ENCODE measurements at regions not wholly inside any gene's neighbourhood (a gene's known extent, or its start where the extent isn't known, plus 50 kb on each side); places are given as distances from the start of the nearest gene placed in this dataset.
"Not testable (repeated sequence)": the region's sequence is repeated elsewhere in the genome, so short reads cannot be mapped to it uniquely, and the experiment has no call there.

GRCh38 chr9:117864385-117865057, 160.3 kb downstream of the TLR4 start:
- no peak for FAIRE-seq

GRCh38 chr9:117868594-117868993, 164.4 kb downstream of the TLR4 start:
- FAIRE-seq = no peak

GRCh38 chr9:117869287-117869686, 165.1 kb downstream of the TLR4 start:
- no peak for FAIRE-seq

- no peak for FAIRE-seq
Measured at GRCh38 chr9:117869712-117870111, 165.5 kb downstream of the TLR4 start.

GRCh38 chr9:117873664-117874063, 169.5 kb downstream of the TLR4 start:
- FAIRE-seq = no peak

DNA sequence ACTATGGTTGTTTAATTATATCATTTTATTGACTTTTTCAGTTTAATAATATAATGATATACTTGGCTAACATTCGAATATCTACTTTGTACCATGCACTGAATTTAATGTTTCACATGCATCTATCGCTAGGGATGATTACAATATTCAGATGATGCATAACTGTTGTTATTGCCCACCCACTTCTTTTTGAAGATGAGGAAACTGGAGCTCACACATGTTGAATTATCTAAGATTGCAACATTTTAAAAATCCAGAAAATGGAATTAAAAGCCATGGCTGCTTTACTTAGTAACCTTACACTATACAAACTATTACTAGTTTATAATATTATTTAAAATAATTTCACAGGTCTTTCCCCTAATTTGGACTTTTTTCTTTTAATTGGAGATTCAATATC, 171.7 kb downstream of the TLR4 start:
- no peak for FAIRE-seq

DNA sequence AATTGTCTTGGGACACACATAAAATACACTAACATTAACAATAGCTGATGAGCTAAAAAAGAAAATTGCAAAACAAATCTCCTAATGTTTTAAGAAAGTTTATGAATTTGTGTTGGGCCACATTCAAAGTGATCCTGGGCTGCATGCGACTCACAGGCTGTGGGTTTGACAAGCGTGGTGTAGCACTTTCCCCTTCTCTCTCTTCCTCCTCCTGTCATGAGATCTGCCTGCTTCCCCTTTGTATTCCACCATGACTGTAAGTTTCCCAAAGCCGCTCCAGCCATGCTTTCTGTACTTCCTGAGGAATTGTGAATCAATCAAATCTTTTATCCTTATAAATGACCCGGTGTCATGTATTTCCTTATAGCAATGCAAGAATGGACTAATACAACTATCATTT, 178.0 kb downstream of the TLR4 start:
- FAIRE-seq = no peak

DNA sequence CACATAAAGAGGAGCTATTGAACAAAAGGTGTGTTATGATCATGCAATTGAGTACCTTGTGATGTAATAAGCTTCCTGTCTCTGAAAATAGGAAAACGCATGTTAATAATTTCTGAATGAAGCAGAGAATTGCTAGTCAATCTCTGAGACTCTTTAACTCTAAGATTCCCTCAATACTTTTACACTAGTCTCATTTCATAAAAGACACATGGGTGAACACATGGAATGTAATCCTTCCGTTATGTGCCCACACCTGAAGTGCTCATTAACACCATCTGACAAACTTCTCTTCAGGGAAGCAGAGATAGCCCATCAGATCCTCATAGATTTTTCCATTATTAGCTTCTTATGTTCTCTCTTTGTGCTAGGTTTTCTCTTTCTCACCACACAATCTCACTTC, 182.4 kb downstream of the TLR4 start:
- FAIRE-seq = no peak

- FAIRE-seq = no peak
Measured at GRCh38 chr9:117887383-117887782, 183.2 kb downstream of the TLR4 start.

- FAIRE-seq = no peak
Measured at GRCh38 chr9:117887941-117888340, 183.7 kb downstream of the TLR4 start.

DNA sequence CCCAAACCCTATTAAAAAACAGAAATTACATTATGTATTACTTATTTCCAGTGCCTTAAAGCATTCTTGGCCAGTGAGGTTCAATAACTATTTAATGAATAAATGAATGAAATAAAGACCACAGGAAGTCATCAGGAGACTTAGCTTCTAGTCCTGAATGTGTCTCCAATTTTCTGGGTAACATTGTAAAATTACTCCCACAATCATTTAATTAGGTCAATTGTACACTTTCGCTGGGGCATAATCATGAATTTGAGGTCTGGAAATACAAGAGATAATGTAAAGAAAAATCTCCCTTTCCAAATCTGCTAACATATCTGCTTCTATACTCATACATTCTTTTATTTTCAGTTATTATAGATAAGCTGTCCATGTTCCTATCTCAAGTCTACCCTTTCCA, 199.2 kb downstream of the TLR4 start:
- no peak for FAIRE-seq

- FAIRE-seq = no peak
Measured at GRCh38 chr9:117906763-117907162, 202.6 kb downstream of the TLR4 start.

DNA sequence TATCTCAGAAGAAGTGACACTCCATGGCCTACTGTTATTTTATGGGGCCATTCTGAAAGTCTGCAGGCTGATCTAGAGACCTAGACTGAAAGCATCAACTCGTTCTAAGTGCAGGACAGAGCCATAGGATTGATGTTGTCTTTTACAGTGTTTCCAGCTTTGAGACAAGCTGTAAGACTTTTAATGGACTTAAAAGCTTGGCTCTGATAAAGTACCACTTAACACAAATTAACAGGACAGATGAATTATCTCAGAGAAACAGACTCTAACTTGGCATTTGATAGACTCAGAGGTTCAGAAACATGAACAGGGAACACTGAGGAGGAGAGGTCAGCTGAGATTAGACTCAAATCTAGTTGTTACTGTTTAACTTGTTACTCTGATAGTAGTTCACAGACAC, 203.2 kb downstream of the TLR4 start:
- FAIRE-seq = no peak

DNA sequence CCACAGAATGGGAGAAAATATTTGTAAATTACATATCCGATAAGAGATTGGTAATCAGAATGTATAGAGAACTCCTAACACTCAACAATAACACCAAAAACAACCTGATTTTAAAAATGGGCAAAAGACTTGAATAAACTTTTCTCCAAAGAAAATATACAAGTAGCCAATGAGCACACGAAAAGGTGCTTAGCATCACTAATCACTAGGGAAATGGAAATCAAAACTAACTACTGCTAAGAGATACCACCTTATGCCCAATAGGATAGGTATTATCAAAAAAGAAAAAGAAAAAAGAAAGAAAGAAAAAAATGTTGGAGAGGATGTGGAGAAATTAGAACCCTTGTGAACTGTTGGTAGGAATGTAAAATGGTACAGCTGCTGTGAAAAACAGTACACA, 212.1 kb downstream of the TLR4 start:
- no peak for FAIRE-seq

DNA sequence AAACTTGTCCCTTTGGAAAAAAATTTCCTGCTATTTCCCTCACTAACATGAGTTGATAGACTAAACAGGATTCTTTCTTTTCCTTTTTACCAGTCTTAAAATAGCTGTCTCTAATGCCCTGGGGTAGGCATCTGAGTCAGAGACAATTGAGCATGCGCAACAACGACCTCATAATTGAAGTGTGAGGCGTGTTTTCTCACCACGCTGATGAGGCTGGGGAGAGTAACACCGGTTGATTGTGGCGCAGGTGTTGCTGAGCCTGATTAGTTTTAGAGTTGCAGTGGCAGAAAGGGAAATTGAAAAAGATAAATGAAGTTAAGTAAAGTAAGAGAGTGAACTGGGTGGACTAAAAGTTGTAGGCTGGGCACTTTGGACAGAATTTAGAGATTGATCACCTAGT, 213.7 kb downstream of the TLR4 start:
- no peak for FAIRE-seq

- no peak for FAIRE-seq
Measured at GRCh38 chr9:117919538-117919937, 215.3 kb downstream of the TLR4 start.

DNA sequence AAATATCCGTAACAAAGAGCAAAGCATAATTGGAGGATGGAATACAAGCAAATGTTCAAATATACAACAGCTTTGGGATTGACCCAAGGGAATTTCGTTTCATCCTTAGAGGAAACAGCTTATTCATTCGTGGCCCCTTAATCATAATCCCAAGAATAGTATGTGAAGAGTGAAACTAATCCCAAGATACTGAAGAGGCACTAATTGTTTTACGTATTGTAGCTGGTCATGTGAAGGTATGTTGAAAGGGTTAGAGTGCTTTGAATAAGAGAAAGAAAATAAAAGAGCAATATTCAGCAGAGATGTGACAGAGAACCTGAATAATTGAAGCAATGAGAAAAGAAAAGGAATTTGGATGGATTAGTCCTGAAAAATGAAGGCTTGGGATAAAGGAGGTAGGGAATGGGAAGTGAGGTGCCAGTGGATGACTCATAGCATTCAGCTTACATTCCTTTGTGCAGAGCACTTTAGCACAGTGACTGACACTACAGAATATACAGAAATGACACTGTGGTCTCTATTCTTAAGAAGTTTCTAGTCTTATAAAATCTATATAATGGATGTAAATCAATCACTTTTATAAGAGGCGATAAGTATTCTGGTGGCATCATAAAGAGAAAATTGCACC, 221.9 kb downstream of the TLR4 start:
- FAIRE-seq = no peak

GRCh38 chr9:117927354-117927753, 223.2 kb downstream of the TLR4 start:
- no peak for FAIRE-seq

DNA sequence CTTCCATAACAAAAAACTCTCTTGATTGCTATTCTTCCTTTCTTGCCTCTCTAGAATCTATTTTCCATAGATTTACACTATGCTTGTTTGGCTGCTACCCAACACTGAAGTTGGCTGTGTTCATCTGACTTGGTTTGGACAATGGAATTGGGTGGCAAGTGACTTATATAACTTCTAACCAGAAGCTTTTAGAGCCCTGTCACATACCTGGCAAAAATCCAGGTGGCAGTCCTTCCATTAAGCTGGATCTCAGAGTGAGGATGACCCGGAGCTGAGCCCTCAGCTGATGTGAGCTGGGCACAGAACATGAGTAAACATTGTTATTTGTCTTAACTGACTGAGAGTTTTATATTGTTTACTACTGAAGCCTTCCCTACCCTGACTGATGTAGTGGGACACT, 225.7 kb downstream of the TLR4 start:
- no peak for FAIRE-seq

- no peak for FAIRE-seq
Measured at GRCh38 chr9:117932585-117932984, 228.4 kb downstream of the TLR4 start.

DNA sequence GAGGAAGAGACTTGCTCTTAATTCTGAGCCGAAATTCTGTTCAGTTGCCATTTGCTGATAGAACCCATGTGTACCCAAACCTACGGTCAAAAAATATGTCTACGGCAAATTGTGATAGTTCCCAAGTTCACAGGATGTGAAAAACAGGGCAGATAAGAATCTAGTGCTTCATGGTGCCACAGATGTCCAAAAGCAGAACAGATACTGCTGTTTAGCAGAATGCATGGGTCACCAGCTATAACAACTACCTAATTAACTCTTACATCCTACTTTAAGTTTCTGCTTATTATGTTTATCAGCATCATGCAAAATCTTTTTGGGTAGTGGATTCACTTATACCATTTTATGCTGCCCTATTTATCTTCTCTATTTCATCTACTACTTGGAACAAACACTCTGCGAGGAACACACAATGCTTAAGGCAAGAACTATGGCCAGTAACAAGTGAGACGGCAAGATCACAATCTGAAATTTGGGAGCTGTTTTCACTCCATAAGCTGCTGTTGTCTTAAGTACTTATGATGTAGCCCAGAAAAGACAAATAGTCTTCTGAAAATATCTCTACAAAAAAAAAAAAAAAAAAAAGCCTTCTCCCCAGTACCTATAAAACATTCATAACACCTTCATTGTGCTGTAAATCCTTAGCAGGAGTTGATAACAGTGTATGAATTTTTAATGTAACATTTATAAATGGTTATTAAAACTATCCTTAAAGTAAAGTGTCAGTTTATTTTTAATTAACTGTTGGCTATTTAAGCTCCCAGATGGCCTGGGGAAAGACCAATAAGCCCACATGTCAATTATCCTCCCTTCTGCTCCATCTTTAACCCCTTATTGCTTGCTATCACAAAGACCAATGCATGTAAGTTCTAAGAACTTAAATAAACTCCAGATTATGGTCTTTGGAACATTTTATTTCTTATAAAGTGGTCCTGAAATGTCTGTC, 232.3 kb downstream of the TLR4 start:
- FAIRE-seq = no peak

DNA sequence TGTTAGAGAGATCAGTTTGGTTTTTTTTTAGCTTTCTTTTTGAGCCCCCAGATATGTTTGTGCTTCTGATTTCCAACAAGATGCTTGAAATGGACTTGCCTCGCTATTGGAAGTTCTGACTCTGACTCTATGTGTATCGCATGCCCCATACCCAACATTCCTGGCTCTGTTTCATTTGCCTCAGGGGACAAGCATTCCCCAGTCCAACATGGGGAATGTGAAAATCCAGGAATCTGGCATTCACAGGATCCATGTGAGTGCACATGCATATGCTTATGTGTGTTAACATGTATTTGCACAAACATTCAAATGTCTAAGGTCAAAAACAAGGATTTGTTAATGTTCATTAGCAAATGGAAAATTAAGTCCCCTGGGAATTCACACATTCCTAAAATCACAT, 233.9 kb downstream of the TLR4 start:
- no peak for FAIRE-seq

GRCh38 chr9:117938896-117939295, 234.7 kb downstream of the TLR4 start:
- no peak for FAIRE-seq

DNA sequence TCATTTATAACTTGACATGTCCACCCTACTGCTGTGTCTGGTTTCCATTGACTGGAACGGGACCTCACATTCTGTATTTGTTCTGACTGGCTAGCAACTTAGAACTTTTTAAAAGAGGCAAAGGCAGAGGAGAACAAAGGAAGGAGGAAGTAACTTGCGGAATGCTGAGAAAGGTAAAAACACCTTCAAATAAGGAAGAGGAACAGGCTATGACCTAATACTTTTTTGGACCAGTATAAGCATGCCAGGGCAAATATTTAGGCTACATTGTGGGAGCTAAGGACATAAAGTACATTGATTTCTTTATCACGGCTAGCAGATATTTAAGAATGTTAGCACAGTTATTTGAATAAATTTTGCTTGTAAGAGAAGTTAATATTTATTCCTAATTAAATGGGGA, 240.5 kb downstream of the TLR4 start:
- not testable (repeated sequence) for FAIRE-seq
